ENCODE measurements at regions not wholly inside any gene's neighbourhood (a gene's known extent, or its start where the extent isn't known, plus 50 kb on each side); places are given as distances from the start of the nearest gene placed in this dataset.

GRCh38 chr4:124768596-124769365, 56.2 kb upstream of the ANKRD50 start:
- Histone ChIP-seq H3K36me3 (ENCODE audit: control insufficient read depth in 2 of 2, extremely low read depth in 1 of 2, insufficient read depth in 2 of 2, low read length in 2 of 2) (no peaks in the 10 kb centered on the region), H3K79me2 (ENCODE audit: control insufficient read depth, insufficient read depth, low read length) (no peaks in the 10 kb centered on the region), H2AFZ (ENCODE audit: low read depth, low read length) (no peak overlapping the region), H3K27me3 (ENCODE audit: control insufficient read depth in 2 of 2, insufficient read depth in 2 of 2, low read length in 2 of 2) (no peaks in the 10 kb centered on the region), H4K20me1 (replicated peaks; ENCODE audit: control insufficient read depth, extremely low read depth, insufficient read depth, low read length) (no peaks in the 10 kb centered on the region), H3K9ac (replicated peaks; ENCODE audit: extremely low read depth, insufficient read depth, low read length) (no peak overlapping the region), H3K4me3 (replicated peaks in 1 of 3; ENCODE audit: insufficient read depth in 1 of 3, low read depth in 1 of 3, low read length in 3 of 3) (no peak overlapping the region), H3K27ac (ENCODE audit: insufficient read depth, low read depth, low read length) (no peak overlapping the region), H3K9me3 (replicated peaks; ENCODE audit: control insufficient read depth, insufficient read depth, low read length) (no peaks in the 10 kb centered on the region), H3K4me2 (ENCODE audit: insufficient read depth, low read length) (no peak overlapping the region), H3K9me1 (replicated peaks; ENCODE audit: control insufficient read depth, extremely low read depth, insufficient read depth, low read length) (no peaks in the 10 kb centered on the region), H3K4me1 (ENCODE audit: control insufficient read depth, extremely low read depth, insufficient read depth, low read length) (no peaks in the 10 kb centered on the region)
- ChIA-PET POLR2A (no interaction called here), CTCF (interaction anchor here (1.5 to 1.6 kb wide), 2 partner anchors 13 to 23 kb away, joined by 5 read pairs; no protein-coding TSS in a partner anchor)
- no TSS peak for BruUV-seq (replicated peaks)
- DNase-seq (ENCODE audit: low read depth, low spot score), result no peak
- dilution Hi-C loops (cut with MboI; ENCODE audit: extremely low pct_ligation_motif_present, low sequenced_read_pairs) (no loop called here), intact Hi-C loops (cut with micrococcal nuclease) (no loop called here)
- TF ChIP-seq MAX (IDR thresholded peaks at IDR 0.05; ENCODE audit: insufficient read depth, insufficient read length) (no peak), JUN (IDR thresholded peaks at IDR 0.05; ENCODE audit: borderline replicate concordance, insufficient read depth, insufficient read length, low read depth) (no peak), CTCF (IDR thresholded peaks at IDR 0.05; ENCODE audit: extremely low read depth in 1 of 2, insufficient read depth in 1 of 2, low read depth in 1 of 2, low read length in 2 of 2) (no peak), POLR2A (IDR thresholded peaks at IDR 0.05; ENCODE audit: low read depth, low read length) (no peak)
- no peak for FAIRE-seq

- Histone ChIP-seq H3K4me3 (replicated peaks in 1 of 3; ENCODE audit: insufficient read depth in 1 of 3, low read depth in 1 of 3, low read length in 3 of 3) (no peak overlapping the region), H4K20me1 (replicated peaks; ENCODE audit: control insufficient read depth, extremely low read depth, insufficient read depth, low read length) (no peaks in the 10 kb centered on the region), H3K27me3 (ENCODE audit: control insufficient read depth in 2 of 2, insufficient read depth in 2 of 2, low read length in 2 of 2) (no peaks in the 10 kb centered on the region), H3K79me2 (ENCODE audit: control insufficient read depth, insufficient read depth, low read length) (no peaks in the 10 kb centered on the region), H3K9me3 (replicated peaks; ENCODE audit: control insufficient read depth, insufficient read depth, low read length) (no peaks in the 10 kb centered on the region), H3K4me2 (ENCODE audit: insufficient read depth, low read length) (no peak overlapping the region), H3K27ac (ENCODE audit: insufficient read depth, low read depth, low read length) (no peak overlapping the region), H3K36me3 (ENCODE audit: control insufficient read depth in 2 of 2, extremely low read depth in 1 of 2, insufficient read depth in 2 of 2, low read length in 2 of 2) (no peaks in the 10 kb centered on the region), H2AFZ (ENCODE audit: low read depth, low read length) (no peak overlapping the region), H3K9me1 (replicated peaks; ENCODE audit: control insufficient read depth, extremely low read depth, insufficient read depth, low read length) (no peaks in the 10 kb centered on the region), H3K9ac (replicated peaks; ENCODE audit: extremely low read depth, insufficient read depth, low read length) (no peak overlapping the region), H3K4me1 (ENCODE audit: control insufficient read depth, extremely low read depth, insufficient read depth, low read length) (no peaks in the 10 kb centered on the region)
- TF ChIP-seq EZH2 (IDR thresholded peaks at IDR 0.05; ENCODE audit: borderline replicate concordance, low read depth, low read length, severe bottlenecking) (no peak), FOS (IDR thresholded peaks at IDR 0.05; ENCODE audit: borderline replicate concordance, insufficient read depth, low read length) (no peak), POLR2A (IDR thresholded peaks at IDR 0.05; ENCODE audit: low read depth, low read length) (no peak), GATA2 (IDR thresholded peaks at IDR 0.05; ENCODE audit: insufficient read depth, insufficient read length, low read depth, low read length) (no peak), MYC (IDR thresholded peaks at IDR 0.05; ENCODE audit: low read depth, low read length) (no peak), MAX (IDR thresholded peaks at IDR 0.05; ENCODE audit: insufficient read depth, insufficient read length) (no peak), JUN (IDR thresholded peaks at IDR 0.05; ENCODE audit: borderline replicate concordance, insufficient read depth, insufficient read length, low read depth) (no peak), POLR2AphosphoS5 (IDR thresholded peaks at IDR 0.05; ENCODE audit: insufficient read depth, low read depth, low read length) (no peak), CTCF (IDR thresholded peaks at IDR 0.05; ENCODE audit: extremely low read depth in 1 of 2, insufficient read depth in 1 of 2, low read depth in 1 of 2, low read length in 2 of 2) (no peak)
- FAIRE-seq, result no peak
- no peak for DNase-seq (ENCODE audit: low read depth, low spot score)
- ChIA-PET POLR2A (no interaction called here), CTCF (no interaction called here)
- BruUV-seq (replicated peaks), result no TSS peak
- intact Hi-C loops (cut with micrococcal nuclease), result no loop called here
- dilution Hi-C loops (cut with MboI; ENCODE audit: extremely low pct_ligation_motif_present, low sequenced_read_pairs), result no loop called here
Observed at GRCh38 chr4:124762956-124763355, 50.4 kb upstream of the ANKRD50 start.
